ENCODE measurements at regions not wholly inside any gene's neighbourhood (a gene's known extent, or its start where the extent isn't known, plus 50 kb on each side); places are given as distances from the start of the nearest gene placed in this dataset.

- TF ChIP-seq BCL11A (IDR thresholded peaks at IDR 0.05; ENCODE audit: low read depth, low read length) = 0 out of 2 replicates have a peak, but pooled peaks have one; percentile 49
- no peak for TF ChIP-seq PAX5 (IDR thresholded peaks at IDR 0.05; ENCODE audit: borderline replicate concordance, low read depth, low read length)
- TF ChIP-seq CREB1 (IDR thresholded peaks at IDR 0.05; ENCODE audit: low read depth) = no peak
- TF ChIP-seq HDGF (IDR thresholded peaks at IDR 0.05) = no peak
- peak; percentile 58; the same call in 1 of the 2 replicates for TF ChIP-seq FOXM1 (IDR thresholded peaks at IDR 0.05; ENCODE audit: low read depth, low read length)
- no peak for TF ChIP-seq E2F8 (IDR thresholded peaks at IDR 0.05; ENCODE audit: low read depth, partially characterized antibody)
- peak in 1 of 2 experiments; percentile 55; a peak in 1 of 4 replicates for TF ChIP-seq EP300 (IDR thresholded peaks at IDR 0.05; ENCODE audit: borderline replicate concordance in 1 of 2, control insufficient read depth in 1 of 2, low read depth in 2 of 2, low read length in 2 of 2)
- no peak for TF ChIP-seq REST (IDR thresholded peaks at IDR 0.05; ENCODE audit: low read depth, low read length)
- TF ChIP-seq ZNF592 (IDR thresholded peaks at IDR 0.05) = peak; percentile 52; the same call in 1 of the 2 replicates
- no peak for TF ChIP-seq PRDM15 (CRISPR knock-in tag; IDR thresholded peaks at IDR 0.05)
- TF ChIP-seq MYB (IDR thresholded peaks at IDR 0.05; ENCODE audit: borderline replicate concordance, low read depth, low read length) = no peak
- peak; percentile 55 for TF ChIP-seq RUNX3 (IDR thresholded peaks at IDR 0.05; ENCODE audit: low read length)
- no peak for TF ChIP-seq SMAD1 (IDR thresholded peaks at IDR 0.05; ENCODE audit: low read depth, partially characterized antibody)
- no peak for TF ChIP-seq JUND (IDR thresholded peaks at IDR 0.05; ENCODE audit: low read depth, low read length)
Measured at GRCh38 chr3:101941318-101942040, 92.2 kb downstream of the NFKBIZ start (continued).
